NOMO-1 (cell line): ENCODE measurements at regions not wholly inside any gene's neighbourhood (a gene's known extent, or its start where the extent isn't known, plus 50 kb on each side); places are given as distances from the start of the nearest gene placed in this dataset.

Experiments
- DNase-seq, 2 experiments: peaks; one replicate each; lab custom pipeline; 2025; ENCODE audit not compliant: unreplicated experiment in 2 of 2; lab: John Stamatoyannopoulos, UW

DNA sequence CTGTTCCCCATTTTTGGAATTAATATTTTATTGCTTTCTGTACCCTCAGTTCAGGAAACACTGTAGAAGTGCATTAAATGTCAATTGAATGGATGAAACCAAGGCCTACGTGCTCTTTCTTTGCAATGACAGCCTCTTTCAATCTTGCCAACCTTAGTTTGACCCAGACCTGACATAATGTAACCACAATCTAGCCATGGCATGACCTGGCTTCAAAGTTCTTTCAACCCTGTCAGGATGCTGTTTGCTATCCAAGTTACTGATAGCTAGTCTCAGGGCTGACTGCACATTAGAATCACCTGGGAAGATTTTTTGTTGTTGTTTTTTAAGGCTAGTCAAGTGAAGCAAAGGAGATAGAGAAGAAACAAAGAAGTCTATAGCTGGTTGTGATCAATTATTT is 190.9 kb upstream of the PKDCC start:
- no peak for DNase-seq

DNA sequence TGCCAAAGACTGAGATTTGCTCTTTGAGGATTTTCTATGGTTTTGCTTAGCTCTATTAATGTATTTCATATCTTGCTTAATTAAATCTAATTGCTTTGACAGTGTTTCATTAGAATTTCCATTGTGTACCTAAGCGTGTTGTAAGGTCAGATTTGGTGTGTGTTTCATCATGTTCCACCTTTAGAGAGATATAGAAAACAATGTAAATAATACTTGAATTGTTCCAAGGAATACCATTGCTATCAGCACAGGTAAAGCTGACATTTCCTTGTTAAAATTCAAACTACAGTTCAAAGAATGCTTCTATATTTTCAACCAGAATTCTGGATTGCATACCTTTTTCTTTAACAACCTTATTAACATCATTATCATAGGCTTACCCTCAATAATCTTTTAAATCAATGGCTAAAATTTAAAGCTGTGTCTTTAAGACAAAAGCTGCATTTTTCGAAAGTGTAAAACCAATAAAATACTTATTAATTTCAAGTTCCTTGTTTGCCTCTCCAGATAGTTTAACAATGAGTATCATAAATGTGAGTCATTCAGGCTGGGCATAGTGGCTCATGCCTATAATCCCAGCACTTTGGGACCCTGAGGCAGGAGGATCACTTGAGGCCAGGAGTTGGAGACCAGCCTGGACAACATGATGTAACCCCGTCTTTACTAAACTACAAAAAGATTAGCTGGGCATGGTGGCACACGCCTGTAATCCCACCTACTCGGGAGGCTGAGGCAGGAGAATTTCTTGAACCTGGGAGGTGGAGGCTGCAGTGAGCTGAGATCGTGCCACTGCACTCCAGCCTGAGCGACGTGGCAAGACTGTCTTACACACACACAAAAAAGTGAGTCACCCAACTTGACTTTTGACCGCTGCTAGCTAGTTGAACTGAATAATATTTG is 188.0 kb upstream of the PKDCC start:
- no peak for DNase-seq

DNA sequence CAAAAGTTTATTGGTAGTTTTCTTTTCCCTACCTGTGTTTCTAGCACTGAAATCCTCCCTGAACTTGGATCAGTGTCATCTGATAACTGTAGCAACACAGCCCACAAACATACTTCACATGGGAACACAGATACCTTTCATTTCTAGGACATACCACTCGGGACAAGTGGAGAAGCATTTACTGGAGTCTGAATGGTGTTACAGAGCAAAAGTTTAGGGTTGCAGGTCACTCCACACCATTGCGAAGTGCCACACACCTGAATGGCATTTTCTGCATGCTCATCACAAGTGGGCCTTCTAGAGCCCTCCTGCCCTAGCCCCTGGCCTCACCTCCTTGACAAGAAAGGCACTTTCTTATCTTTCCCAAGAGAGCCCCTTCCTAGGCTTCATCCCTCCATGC is 184.8 kb upstream of the PKDCC start:
- no peak for DNase-seq

DNA sequence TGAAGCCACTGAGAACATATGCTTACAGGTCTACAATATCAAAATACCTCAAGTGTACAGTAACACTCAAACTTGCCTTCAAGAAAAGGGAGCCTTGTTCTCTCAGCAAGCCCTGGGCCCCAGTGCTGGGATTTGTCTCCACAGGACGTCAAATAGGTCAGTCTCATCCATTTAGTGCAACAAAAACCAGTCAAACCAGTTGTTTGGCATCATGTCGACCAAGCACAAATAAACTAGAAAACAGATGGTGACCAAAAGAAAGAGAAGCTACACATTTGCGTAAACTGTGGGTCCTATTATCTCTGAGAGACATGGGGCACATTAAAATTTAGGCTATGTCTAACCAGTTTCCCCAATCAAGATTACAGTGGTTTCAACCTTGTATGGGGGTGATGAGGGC is 182.6 kb upstream of the PKDCC start:
- no peak for DNase-seq

DNA sequence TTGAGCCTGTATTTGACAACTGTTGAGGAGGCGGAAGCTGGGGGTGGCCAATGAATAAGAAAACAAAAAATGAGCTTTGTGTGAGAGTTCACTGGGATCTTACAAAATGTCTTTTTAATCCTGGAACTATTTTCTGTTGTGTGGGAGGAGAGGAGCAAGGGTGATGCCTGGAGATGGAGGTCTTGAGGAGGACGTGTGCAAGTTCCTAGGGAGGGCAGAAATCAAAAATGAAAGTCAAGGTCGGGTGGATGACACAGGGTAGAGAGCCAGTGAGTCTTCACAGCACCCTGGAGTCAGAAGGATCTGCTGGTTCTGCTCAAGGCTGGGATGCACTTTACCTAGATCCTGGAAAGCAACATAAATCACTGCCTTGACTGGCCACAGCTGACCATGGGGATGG is 180.3 kb upstream of the PKDCC start:
- DNase-seq, result no peak

DNA sequence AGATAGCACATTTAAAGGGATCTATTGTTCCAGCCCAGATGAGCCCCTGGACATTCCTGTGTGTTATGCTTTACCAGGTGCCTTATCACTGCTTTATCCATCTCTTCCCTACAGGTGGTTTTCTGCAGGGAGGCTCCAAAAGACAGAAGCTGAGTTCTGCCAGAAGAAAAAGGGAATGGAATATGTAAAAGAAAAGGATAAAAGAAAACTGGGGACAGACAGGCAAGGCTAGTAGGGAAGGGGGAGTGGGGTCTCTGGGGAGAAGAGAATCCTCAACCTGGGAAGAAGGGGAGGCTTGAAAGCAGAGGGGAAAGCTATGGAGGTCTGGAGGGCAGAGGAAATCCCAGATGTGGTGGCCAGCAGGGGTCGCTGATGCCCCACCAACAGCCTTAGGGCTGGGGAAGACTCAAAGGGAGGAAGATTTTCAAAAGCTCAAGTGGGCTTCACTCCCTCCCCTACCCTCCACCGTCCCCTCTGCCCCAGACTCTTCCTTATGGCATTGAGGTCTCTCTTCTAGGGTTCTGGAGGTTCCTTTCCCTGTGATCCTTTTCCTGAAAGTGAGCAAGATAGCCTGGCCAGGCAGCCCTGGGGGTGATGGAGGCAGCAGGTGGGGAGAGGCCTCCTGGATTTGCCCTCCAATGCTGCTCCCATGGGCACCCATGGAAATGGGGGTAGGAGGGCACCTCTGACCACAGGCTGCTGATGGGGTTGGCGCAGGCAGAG is 178.1 kb upstream of the PKDCC start:
- peak; percentile 40 to 48 for DNase-seq

DNA sequence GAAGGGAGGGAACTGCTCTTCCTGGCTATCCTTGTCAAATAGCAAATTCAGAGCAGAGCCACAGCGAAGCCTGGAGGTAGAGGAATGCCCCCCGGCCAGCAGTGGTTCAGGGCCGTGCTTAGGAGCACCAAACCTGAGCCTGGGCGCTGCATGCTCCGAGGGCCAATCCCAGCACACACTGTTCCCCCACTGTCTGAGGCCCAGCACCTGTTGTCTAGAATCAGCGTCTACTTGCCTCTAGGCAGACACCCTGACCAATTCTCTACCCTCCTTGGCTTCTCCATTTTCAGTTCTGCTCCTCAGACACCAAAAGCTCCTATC is 177.6 kb upstream of the PKDCC start:
- no peak for DNase-seq

DNA sequence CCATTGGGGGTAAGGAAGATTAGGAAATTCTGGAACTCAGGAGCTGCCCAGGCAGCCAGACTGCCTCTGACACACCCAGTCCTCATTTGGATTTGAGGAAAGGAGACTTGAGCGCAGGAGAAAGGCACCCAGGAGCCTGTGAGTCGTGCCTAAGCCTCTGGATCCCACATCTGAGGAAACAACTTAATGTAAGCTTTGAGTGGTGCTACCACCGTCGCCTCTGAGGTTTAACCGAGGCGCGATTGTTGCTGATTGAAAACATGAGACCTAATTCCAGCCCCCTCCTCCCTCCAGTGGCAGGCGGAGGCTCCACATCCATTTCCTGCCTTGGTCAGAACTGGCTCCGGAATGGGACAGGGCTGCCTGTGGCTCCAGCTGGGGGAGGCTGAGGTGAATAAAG is 176.7 kb upstream of the PKDCC start:
- DNase-seq, result no peak

DNA sequence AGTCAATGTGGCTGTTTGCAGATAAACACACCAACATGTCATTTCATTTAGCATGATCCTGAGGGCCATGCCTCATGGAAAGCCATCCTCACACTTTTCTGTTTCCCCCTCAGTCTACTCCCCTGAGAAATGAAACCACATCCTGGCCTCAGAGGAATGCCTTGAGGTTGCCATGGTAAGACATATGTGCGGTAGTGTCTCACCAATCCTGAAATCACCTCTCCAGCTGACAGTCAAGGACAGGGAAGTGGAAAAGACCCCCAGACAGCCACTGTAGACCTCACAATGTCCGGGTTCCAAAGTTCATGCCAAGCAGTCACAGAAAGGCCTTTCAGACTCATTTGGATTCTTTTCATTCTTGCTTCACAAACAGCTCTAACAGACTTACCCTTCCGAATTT is 175.2 kb upstream of the PKDCC start:
- DNase-seq, result no peak

DNA sequence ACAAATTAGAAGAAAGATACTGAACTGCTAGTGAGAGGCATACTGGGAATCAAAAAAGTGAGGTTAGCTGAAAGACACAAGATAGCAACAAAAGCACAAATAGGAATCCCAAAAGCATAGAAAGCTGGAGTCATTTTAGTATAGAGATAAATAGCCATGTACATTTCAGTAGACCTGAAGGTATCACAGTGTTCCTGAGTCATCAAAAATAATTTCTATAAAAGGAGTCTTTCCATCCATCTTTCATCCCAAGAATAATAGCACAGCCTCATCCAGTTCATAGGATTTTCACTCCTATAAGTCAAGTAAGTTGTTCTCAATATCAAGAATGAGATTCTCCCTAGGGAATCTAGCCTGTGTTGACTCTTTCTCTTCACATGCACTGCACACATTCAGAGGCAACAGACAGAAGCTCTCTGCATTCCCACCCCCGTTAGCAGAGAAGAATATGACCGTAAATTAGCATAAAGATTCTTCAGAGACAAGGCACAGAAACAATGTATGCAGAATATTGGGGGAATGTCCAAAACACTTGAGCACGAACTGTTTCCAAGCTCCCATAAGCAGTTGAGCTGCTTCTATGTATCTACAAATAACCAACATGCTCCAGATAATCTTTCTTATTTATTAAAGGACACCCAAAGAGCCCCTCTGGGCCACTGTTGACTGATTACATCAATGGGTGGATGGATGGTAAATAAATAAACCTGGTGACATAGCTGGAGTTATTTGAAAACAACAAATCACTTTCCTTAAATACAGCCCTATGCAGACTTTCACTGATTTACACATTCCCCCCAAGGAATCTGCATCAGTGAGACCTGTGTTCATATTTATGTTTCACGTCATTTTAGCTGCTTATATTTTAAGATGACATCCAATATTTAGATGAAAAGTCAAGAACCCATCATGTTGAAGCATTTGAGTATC is 174.5 kb upstream of the PKDCC start:
- no peak for DNase-seq

DNA sequence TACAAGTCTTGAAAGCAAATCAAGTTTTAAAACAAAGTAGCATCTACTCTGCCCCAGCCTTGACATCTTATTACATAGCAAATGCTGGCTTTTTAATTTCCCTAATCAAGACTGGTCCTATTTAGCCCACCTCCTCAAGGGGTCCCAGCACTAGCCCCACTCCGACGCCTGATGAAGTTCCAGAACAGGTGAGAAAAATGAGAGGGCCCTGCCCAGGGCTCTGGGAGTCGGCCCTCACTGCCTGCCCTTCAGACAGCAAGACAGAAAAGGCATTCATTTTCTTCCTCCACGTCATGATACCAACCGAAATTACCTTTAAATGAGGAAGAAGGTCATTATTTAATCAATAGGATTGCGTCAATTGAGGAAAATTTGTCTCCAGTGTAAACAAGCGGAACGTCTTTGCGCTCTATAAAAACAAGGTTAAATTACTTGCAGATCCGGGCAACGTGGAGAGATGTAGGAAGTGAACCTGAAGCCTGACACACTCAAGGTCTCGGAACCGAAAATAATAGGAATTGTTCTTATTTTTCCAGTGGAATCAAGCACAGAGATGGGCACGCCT is 170.6 kb upstream of the PKDCC start:
- no peak for DNase-seq

DNA sequence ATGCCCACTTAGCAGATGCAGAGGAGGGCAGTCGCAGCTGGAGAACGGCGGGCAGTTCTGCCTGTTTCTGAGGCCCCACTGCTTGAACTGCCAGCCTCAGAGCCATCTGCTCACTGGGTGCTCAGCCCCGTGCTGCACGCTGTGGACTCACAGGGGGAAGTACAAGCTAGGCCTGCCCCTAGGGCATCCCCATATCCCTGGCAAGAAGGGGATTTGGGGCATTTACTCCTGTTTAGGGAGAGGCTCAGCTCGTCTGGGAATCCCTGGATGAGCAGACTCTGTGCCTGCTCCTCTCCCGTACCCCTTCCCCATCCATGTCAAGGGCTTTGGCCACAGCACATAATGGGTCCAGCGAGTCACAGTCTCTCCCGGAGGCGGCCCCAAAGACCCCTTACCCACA is 169.8 kb upstream of the PKDCC start:
- DNase-seq, result no peak

DNA sequence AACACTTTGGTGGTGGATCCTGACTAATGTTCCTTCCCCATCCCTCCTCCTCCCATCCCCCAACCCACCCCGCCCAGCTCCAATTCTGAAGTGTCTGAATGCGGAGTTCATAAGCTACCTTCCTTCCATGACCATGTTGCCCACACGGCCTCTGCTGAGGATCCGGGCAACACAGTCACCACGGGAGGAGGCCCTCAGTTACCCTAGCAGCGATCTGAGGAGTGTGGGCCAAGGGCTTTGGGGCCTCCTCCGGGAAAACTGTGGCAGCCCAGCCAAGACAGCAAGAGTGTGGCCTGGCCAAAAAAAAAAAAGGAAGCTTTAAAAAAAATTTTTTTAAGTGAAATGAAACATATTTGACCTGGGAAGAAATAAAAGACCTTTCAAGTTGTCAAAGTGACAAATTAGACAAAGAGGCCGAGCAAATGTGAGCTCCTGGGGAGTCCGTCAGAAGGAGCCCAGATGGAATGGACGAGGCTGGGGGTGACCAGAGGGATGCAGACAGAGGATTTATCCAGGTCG is 169.0 kb upstream of the PKDCC start:
- no peak for DNase-seq

DNA sequence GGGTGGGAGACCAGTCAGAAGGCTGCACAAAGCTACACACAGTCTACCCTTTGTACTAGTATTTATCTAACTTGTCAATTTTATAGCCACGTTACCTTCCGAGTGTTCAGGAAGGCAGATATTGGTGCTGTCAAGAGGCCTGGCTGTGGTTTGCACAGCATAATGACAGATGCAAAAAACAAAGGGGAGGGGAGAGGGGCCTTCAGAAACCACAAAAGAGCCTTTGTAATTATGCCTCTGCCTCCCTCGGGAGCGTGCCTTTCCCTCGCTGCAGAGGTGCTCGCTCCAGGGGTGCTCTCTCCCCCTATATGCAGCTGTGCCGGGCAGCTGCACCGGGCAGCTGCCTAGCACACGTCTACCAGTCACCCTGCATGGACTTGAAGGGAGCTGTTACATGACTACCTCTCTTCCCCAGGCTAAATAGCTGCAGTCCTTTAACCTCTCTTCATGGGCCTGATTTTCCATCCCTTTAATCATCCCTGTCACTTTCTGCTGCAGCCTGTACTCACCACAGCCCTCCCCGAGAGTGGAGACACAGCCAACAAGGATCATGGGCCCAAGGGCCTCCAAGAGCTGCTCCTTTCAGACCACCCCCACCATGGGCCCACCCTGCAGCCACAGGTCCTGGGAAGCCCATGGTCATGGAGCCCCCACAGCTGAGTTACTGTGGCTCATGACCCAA is 168.4 kb upstream of the PKDCC start:
- no peak for DNase-seq

DNA sequence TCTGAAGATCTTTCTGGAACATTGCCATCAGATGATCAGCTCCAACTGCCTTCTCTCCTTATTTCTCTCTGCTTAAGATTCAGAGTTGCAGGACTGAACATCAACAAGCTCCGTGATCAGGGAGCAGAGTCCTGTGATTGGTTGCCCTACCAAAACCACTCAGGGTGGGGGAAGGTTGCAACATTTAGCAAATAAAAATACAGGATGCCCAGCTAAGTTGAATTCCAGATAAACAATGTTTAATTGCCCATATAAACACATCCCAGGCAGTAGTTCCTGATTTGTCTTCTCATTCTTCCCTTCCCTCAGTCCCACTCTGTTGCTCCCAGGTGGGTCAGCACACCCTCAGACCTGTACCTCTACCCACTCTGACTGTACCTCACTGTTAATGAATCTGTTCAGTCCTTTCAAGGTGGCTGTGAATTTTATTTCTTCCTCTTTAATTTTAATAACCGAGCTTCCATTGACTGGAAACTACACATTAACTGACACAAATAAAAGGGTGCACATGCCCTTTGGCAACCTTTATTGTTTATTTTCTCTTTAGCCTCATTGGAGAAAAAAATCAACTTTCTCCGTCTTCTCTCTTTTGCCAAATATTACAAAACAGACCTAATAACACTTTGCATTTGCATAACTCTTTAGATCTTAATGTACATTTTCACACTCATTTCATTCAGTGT is 167.1 kb upstream of the PKDCC start:
- DNase-seq, result no peak

DNA sequence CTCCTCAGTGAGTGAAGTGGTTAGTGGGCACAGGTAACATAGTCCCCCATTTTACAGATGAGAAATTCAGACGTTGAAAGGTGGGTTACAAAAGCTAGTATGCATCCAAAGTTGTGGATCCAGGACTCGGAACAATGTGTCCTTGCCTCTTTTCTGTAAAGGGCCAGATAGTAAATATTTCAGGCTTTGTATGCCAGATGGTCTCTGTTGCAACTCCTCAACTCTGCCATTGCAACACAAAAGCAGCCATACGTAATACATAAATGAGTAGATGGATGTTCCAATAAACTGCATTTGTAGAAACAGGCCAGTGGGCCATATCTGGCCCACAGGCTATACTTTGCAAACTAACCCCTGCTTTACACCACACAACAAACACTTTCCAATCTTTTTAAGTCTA is 166.6 kb upstream of the PKDCC start:
- no peak for DNase-seq

DNA sequence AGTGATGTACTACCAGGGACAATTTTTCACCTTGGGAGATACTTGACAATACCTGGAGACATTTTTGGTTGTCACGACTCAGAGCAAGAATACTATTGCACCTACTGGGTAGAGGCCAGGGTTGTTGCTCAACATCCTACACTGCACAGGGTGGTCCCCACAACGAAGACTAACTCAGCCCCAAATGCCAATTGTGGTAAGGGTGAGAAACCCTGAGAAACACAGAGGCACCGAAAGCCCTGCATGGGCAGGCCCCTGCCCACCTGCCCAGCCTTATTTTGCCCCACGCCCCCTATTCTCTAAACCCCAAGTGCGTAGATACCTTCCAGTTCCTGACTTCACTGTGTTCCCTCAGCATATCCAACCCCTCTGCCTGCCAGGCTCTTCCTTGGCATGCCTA is 163.1 kb upstream of the PKDCC start:
- DNase-seq, result no peak

DNA sequence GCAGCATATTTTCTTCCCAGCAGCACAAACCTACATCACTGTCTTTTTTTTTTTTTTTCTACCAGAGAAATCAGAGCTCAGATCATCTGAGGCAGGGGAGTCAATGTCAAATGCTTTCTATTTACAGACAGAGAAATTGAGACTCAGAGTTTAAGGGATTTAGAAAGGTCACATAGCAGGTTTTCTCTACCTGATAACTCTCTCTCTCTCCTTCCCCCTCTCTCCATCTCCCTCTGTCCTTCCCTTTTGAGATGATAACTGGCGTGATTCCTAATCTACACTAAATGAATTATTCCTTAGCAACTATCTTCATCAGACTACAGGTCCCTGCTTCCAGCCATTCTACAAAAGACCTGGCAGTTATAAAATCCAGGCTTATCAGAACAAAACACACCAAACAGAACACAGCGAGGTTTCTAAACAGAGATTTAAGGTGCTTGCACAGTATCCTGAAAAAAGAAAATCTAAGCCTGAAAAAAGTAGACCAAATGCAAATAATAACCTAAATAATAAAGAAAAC is 161.6 kb upstream of the PKDCC start:
- no peak for DNase-seq

DNA sequence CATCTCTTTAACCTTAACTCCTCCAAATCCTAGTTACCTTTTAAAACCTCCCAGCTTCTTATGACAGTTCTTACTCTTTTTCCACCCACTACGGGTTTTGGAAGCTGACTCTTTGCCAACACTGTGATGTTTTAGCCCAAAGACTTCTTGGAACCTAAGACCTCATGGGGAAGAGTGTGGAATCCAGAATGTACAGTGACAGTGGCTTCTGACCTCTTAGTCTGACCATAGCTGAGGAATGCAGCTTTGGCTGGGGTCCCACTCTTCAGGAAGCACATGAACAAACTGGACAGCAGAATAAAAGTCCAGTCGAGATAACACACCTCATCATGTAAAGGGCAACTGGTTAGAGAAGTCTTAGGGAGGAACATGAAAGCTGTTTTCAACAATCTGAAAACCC is 161.1 kb upstream of the PKDCC start:
- no peak for DNase-seq
